Stimulated activated CD8-positive, alpha-beta memory T cell treated with anti-CD3 and anti-CD28 coated beads, Interleukin-4, amount 100 ng/mL, for 4 hours (primary cell): ENCODE measurements at regions not wholly inside any gene's neighbourhood (a gene's known extent, or its start where the extent isn't known, plus 50 kb on each side); places are given as distances from the start of the nearest gene placed in this dataset.

Experiments used
- DNase-seq, 2 donors: peaks; one replicate each; pipeline ENCODE4 v3.0.0-alpha.2; 2020; ENCODE audit warnings: low read depth in 2 of 2, low spot score in 1 of 2

DNA sequence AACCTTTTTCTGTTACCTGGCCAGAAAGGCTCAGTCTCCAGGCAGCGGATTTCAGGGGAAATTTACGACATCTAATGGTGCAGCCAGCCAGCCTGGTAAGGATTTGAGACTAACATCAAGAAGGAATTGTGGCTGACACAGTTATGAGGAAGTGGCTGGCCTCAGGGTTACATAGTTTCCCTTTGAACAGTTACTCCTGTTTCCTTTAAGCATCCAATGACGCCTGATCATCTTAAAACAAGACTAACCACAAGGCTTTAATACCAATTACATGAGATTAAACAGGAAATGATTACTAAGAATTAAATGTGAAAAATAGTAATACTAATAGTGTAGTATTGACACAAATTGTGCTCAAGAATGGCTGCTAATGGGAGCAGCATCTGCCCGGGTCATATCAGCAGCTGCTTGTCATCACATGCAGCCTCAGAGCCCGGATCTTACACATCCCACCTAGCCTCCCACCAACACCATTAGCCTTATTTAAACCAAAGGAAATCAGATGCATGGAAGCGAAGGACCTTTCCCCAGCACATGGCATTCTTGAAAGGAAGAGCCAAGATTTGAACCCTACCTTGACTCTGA lies 431.8 kb downstream of the PMP22 start:
- no peak for DNase-seq

GRCh38 chr17:14831491-14831890 lies 433.6 kb downstream of the PMP22 start:
- no peak for DNase-seq

GRCh38 chr17:14827396-14827919 lies 437.7 kb downstream of the PMP22 start:
- no peak for DNase-seq

DNA sequence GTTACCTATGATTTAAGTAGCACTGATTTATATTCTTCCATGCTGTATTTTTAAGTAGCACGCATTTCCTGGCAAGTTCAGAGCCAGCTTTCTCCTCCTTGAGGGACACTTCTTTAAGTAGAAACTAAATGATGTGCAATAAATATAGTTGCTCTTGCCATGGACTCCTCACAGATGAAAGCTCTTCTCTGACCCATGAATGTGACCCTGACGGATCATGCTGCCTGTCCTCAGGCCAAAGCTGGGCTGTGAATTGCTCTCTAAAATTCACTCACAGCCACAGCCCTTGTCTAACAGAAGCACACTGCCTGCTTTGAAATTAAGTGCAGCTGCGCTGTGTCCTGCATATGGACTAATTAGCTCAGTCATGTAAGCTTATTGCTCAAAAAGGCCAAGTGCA lies 438.8 kb downstream of the PMP22 start:
- no peak for DNase-seq

DNA sequence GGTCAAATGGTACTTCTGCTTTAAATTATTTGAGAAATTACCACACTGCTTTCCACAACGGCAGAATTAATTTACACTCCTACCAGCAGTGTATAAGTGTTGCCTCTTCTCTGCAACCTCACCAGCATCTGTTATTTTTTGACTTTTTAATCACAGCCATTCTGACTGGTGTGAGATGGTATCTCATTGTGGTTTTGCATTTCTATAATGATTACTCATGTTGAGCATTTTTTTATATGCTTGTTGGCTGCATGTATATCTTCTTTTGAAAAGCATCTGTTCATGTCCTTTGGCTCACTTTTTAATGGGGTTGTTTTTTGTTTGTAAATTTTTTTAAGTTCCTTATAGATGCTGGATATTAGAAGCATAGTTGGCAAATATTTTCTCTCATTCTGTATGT lies 446.7 kb downstream of the PMP22 start:
- no peak for DNase-seq

- no peak for DNase-seq
Observed at GRCh38 chr17:14815079-14815478, 450.0 kb downstream of the PMP22 start.

DNA sequence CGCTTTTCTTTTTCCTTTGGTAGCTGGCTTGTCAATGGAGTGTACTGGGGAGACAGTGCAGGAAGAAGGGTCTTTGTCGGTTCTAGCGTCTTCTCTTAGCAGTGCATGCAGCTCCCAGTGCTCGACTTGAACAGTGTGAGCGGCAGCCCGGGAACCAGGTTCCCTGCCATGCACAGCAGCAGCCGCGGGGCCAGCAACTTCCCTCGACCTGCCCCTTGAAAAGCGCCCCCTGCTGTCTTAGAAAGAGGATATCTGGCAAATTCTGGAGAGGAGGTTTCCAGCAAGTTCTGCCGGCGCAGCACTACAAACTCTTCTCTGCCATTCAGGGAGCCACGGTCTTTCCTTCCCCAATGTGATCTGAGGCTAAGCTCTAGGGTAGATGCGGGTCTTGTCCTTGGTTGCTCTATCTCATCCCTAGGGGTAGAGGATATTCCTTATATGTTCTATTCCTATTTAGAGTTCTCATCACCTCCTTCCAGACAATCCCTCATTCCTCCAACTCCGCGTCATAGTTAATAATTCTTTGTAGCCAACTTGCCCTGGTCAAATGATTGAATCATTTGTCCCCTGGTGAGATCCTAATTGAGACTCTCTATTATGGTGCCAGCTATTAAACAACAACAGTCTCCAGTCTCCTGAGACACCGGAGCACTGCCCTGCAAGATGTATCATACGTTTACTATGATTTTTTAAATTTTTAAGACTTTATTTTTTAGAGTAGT lies 451.3 kb downstream of the PMP22 start:
- DNase-seq = no peak

- DNase-seq = no peak
Observed at GRCh38 chr17:14808425-14808824, 456.7 kb downstream of the PMP22 start.

DNA sequence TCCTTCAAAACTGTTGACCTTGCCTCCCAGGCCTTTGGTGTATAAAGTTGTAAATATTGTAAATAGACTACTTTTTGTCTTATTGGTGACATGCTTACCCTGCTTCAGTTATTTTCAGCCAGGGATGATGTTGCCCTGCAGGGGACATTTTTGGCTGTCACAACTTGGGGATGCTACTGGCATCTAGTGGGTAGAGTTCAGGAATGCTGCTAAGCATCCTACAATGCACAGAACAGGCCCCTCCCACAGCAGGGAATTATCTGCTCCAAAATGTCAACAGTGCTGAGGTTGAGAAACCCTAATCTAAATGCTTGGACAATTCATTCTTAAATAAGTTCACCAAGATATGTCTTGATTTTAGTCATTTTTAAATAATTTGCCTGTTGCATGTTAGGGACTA lies 459.8 kb downstream of the PMP22 start:
- no peak for DNase-seq

- DNase-seq = no peak
Observed at GRCh38 chr17:14803826-14804225, 461.3 kb downstream of the PMP22 start.

DNA sequence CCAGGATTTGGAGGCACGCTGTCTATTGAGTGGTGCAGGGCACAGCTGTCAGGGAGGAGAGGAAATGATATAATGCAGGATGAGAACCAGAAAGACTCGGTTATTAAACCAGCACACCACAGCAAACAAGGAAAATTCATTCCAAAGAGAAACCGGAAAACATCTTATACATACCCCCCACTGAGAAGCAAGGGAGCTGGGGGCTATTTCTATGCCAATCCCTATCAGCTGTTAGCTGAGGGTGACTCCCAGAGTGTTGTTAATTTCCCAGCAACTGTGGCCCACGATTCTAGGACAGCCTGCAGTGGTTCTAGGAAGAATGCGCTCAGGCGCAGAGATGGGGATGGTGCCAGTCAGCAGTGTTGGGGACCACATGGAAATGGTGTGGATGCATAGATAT lies 467.3 kb downstream of the PMP22 start:
- DNase-seq = no peak

DNA sequence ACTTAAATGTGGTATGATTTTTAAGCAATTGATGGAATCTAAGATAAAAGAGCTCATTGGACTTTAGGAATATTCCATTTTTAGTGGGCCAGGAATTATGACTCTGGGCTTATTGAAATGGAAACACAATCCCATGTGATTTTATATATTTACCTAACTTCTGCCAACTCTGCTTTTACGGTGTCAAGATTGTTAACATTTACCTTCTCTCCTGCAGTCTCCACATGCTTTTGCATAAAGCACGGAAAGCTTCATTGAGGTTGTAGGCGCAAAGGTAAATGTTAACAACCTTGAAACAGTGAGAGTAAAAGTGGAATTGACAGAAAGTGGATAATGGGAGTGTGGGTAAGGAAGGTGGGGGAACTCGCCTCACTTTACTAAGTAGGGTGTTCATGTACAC lies 468.1 kb downstream of the PMP22 start:
- DNase-seq = no peak

GRCh38 chr17:14794961-14795360 lies 470.2 kb downstream of the PMP22 start:
- DNase-seq = no peak

DNA sequence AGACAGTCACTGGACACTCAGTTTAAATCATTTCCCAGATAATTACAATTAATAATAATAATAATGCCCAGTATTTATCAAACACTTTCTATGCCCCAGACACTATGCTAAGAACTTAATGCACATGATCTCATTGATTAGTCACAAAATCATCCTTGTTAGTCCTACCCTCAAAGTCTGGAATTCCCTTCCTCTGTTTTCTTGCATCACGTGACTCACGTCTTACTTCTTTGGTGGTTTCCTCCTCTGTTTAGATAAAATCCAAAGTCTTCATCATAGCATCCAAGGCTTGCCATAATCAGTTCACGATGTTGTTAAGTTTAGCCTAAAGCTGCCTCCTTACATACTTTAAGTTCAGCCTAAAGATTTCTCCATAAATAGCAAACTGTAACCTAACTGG lies 471.9 kb downstream of the PMP22 start:
- DNase-seq = no peak

GRCh38 chr17:14792746-14793145 lies 472.4 kb downstream of the PMP22 start:
- DNase-seq = no peak

- DNase-seq = no peak
Observed at GRCh38 chr17:14791221-14791620, 473.9 kb downstream of the PMP22 start.

DNA sequence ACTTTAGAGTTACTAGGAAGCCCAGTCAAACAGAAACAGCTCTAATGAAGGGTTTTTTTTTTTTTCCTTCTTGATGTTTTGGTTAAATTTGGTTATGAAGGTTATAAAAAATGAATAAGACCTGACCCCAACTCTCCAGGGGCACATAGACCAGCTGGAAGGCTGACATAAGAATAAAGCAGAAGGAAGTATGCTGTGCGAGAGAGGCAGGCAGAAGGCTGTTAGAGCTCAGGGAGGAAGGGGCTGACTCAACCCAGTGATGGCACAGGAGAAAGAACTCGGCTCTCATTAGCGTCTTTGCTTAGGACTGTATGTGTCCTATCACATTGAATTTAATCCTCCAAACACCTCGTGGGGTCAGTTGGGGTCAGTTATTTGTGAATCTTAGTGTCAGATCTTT lies 474.6 kb downstream of the PMP22 start:
- no peak for DNase-seq

GRCh38 chr17:14784997-14785696 lies 480.0 kb downstream of the PMP22 start:
- DNase-seq = no peak

DNA sequence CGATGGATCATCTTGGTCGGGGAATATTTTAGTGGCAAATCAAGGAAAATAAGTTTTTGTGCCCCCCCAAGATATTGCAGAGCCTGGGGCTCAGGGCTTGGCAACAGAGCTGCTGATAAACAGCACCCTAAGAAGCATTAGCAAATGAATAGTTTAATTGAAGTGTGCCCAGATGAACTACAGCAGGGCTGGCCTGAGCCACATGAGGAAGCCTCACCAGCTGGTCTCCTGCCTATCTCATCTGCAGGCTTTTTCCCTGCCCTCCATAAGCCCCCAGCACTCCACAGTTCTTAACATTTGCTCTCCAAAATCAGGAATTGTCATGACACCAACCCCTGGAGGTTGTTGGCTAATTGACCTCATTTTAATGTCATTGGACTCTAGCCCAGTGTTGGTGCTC lies 480.2 kb downstream of the HS3ST3B1 start:
- DNase-seq = no peak

GRCh38 chr17:14780097-14780651 lies 479.3 kb downstream of the HS3ST3B1 start:
- no peak for DNase-seq

- no peak for DNase-seq
Observed at GRCh38 chr17:14779241-14779640, 478.4 kb downstream of the HS3ST3B1 start.

DNA sequence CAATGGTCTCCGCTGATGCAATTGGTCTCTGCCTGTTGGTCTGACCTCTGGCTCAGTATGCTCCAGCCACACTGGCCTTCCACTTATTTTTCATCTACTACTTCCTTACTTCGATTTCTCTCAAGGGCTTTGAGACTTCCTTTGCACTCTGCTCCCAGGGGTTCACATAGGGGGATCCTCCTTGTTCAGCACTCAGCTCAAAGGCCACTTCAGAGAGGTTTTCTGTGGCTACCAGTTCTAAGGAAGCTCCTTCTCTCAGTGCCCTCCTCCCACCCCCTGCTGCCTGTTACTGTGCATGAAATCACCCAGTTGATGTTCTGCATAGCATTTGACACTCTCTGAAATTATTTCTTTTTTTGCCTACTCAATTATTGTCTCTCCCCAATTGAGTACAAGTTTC lies 476.4 kb downstream of the HS3ST3B1 start:
- DNase-seq = no peak
